Upper lobe of left lung (tissue), 6 donors: ENCODE measurements at regions not wholly inside any gene's neighbourhood (a gene's known extent, or its start where the extent isn't known, plus 50 kb on each side); places are given as distances from the start of the nearest gene placed in this dataset.

Source experiments
- ATAC-seq, 2 donors: fragments of 200-7000 bp; cut with Tn5 transposase; one replicate each; pipeline ENCODE4 v1.9.1; 2022; ENCODE audit warnings: mild to moderate bottlenecking in 2 of 2, moderate library complexity in 2 of 2; ENCODE audit not compliant: low FRiP score in 2 of 2
- DNase-seq, 2 donors: peaks; one replicate each; pipeline ENCODE4 v3.0.0-alpha.2; 2019 to 2020
- H3K27ac ChIP-seq, 4 donors: fragments of 200-600 bp; sonication (generic); one replicate each; pipeline ENCODE4 v1.5.1; 2016 to 2019
- H3K27me3 ChIP-seq, 4 donors: fragments of 200-600 bp; sonication (generic); one replicate each; pipeline ENCODE4 v1.5.1; 2017 to 2019
- H3K36me3 ChIP-seq, 4 donors: fragments of 200-600 bp; sonication (generic); one replicate each; pipeline ENCODE4 v1.5.1; 2016 to 2019
- H3K4me1 ChIP-seq, 4 donors: fragments of 200-600 bp; sonication (generic); one replicate each; pipeline ENCODE4 v1.5.1; 2018 to 2019
- H3K4me3 ChIP-seq, 4 donors: fragments of 200-600 bp; sonication (generic); one replicate each; pipeline ENCODE4 v1.5.1; 2017 to 2019; ENCODE audit warnings: mild to moderate bottlenecking in 2 of 4, moderate library complexity in 1 of 4
- H3K9me3 ChIP-seq, 4 donors: fragments of 200-600 bp; sonication (generic); one replicate each; pipeline ENCODE4 v1.5.1; 2018 to 2019
- EP300 ChIP-seq, 4 donors: sonication (generic); formaldehyde crosslinking; IDR thresholded peaks; one replicate each; pipeline ENCODE4 v1.5.1; 2017; ENCODE audit warnings: antibody characterized with exemption in 4 of 4, control low read depth in 2 of 4
- POLR2A ChIP-seq, 4 donors: fragments of 450-650 bp; IDR thresholded peaks; one replicate each; pipeline ENCODE4 v1.5.1; 2016 to 2017; ENCODE audit warnings: antibody characterized with exemption in 4 of 4, mild to moderate bottlenecking in 2 of 4
- POLR2AphosphoS5 ChIP-seq, 2 donors: sonication (generic); formaldehyde crosslinking; IDR thresholded peaks; one replicate each; pipeline ENCODE4 v1.5.1; 2017; ENCODE audit warnings: antibody characterized with exemption in 2 of 2
- WGBS, 2 donors: methylation state at CpG; one replicate each; pipeline ENCODE4 v1.1.5; 2017 to 2018; 5-methylcytosine and 5-hydroxymethylcytosine counted together
- TF ChIP-seq, protein P1 (sequence below), 6 experiments: fragments of 450-650 bp in 4 of 6; fragments of 200-600 bp in 2 of 6; sonication (generic) in 2 of 6; IDR thresholded peaks; one replicate each; pipeline ENCODE4 v1.5.1; 2016 to 2019; ENCODE audit warnings: antibody characterized with exemption in 6 of 6
- donor health status: DM: no; HTN: no; CAD: no; lungs with moderate emphysema.
- donor health status: DM: no; HTN: yes; CAD: no; lungs with severe emphysema.

DNA sequence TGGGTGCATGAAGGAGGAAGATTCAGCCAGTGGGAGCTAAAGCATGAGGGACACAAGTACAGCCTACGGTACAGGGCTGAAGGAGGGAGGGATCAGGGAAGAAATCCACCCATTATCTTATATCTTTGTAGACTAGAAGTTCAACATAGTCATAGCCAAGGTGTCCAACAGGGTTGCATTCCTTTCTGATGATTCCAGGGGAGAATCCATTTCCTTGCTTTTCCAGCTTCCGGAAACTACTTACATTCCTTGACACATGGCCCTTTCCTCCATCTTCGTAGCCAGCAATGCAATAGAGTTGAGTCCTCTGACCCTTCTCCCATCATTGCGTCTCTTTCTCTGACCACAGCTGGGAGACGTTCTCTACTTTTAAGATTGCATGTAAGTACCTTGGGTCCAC is 471.0 kb upstream of the SEMA6D start:
- Histone ChIP-seq H3K9me3 (no peaks in the 10 kb centered on the region), H3K4me3 (no peak overlapping the region), H3K4me1 (no peaks in the 10 kb centered on the region), H3K36me3 (no peaks in the 10 kb centered on the region), H3K27ac (no peak overlapping the region), H3K27me3 (no peaks in the 10 kb centered on the region)
- no peak for ATAC-seq
- DNase-seq: no peak
- WGBS, 2 donors: 78 to 83% methylated on average over 5 of the region's 5 CpGs
- TF ChIP-seq POLR2AphosphoS5 (IDR thresholded peaks at IDR 0.05): no peak
- no peak for TF ChIP-seq EP300 (IDR thresholded peaks at IDR 0.05)
- no peak for TF ChIP-seq POLR2A (IDR thresholded peaks at IDR 0.05)
- TF ChIP-seq, protein P1, sequence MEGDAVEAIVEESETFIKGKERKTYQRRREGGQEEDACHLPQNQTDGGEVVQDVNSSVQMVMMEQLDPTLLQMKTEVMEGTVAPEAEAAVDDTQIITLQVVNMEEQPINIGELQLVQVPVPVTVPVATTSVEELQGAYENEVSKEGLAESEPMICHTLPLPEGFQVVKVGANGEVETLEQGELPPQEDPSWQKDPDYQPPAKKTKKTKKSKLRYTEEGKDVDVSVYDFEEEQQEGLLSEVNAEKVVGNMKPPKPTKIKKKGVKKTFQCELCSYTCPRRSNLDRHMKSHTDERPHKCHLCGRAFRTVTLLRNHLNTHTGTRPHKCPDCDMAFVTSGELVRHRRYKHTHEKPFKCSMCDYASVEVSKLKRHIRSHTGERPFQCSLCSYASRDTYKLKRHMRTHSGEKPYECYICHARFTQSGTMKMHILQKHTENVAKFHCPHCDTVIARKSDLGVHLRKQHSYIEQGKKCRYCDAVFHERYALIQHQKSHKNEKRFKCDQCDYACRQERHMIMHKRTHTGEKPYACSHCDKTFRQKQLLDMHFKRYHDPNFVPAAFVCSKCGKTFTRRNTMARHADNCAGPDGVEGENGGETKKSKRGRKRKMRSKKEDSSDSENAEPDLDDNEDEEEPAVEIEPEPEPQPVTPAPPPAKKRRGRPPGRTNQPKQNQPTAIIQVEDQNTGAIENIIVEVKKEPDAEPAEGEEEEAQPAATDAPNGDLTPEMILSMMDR (IDR thresholded peaks at IDR 0.05): no peak

DNA sequence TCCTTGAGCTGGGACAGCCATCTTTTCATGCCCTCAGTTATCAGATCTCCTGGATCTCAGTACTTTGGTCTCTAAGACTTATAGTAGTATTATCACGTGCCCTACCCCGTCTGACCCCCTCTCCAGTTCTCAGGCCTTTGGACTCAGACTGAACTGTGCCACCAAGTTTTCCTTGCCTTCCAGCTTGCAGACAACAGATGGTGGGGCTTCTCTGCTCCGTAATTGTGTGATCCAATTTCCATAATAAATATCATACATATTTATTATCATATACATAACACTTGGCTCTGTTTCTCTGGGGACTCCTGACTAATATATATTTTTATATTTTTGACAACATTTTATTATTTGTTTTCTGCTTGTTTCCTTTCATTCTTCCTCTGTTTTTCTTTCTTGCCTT is 458.8 kb upstream of the SEMA6D start:
- ATAC-seq (no peak), DNase-seq (no peak)
- peaks cover 0 to 5% (median 2%) of the 10 kb centered on the region in 4 donors for H3K9me3 ChIP-seq
- no peak for TF ChIP-seq POLR2A (IDR thresholded peaks at IDR 0.05)
- no peak for TF ChIP-seq POLR2AphosphoS5 (IDR thresholded peaks at IDR 0.05)
- no peak for TF ChIP-seq EP300 (IDR thresholded peaks at IDR 0.05)
- TF ChIP-seq, protein P1 (IDR thresholded peaks at IDR 0.05): no peak
- H3K4me1 ChIP-seq: no peaks in the 10 kb centered on the region
- no peak overlapping the region for H3K4me3 ChIP-seq
- WGBS, 2 donors: 81 to 89% methylated on average over 3 of the region's 3 CpGs
- no peaks in the 10 kb centered on the region for H3K36me3 ChIP-seq
- H3K27me3 ChIP-seq: no peaks in the 10 kb centered on the region
- H3K27ac ChIP-seq: no peak overlapping the region

DNA sequence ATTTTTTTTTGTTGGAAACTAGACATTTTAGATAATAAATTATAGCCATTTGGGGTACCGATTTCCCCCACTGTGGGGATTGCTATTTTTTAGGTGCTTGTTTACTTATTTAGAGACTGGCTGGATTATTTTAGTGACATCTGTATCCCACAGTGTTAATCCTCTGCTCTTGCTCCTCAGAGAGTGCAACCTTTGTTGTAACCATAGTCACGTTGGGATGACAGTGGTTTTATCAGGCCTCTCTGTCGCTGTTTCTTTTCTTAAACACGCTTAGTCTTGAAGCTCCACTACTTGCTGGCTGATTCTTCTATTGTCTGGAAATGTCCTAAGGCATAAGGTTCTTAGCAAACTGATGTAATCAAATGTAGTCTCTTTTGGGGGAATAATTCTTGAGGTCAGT is 451.6 kb upstream of the SEMA6D start:
- H3K4me3 ChIP-seq: no peak overlapping the region
- no peak overlapping the region for H3K27ac ChIP-seq
- ATAC-seq: no peak
- no peaks in the 10 kb centered on the region for H3K27me3 ChIP-seq
- WGBS, 2 donors: 78% methylated on average over 4 of the region's 4 CpGs
- no peaks in the 10 kb centered on the region for H3K36me3 ChIP-seq
- DNase-seq: no peak
- TF ChIP-seq POLR2A (IDR thresholded peaks at IDR 0.05) (no peak), EP300 (IDR thresholded peaks at IDR 0.05) (no peak), POLR2AphosphoS5 (IDR thresholded peaks at IDR 0.05) (no peak)
- TF ChIP-seq, protein P1 (IDR thresholded peaks at IDR 0.05): no peak
- H3K4me1 ChIP-seq: no peaks in the 10 kb centered on the region
- H3K9me3 ChIP-seq: peaks cover 0 to 5% (median 0%) of the 10 kb centered on the region in 4 donors

DNA sequence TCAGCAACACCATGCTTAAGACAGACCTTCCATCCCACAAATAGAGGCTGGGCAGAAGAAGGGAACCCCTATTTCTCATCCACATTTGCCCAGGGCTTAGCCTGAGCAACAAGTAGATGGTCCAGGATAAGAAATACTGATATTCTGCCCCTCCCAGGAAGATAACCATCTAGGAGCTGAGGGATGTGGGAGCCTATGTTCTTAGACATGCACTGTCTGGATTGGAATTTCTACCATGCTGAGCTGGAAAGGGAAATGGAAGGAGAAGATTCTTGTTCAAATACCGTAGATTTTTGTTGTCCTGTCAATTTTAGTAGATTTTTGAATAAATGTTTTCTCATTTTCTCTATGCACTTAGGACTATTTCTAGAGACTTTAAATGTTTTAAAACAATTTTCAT is 450.7 kb upstream of the SEMA6D start:
- Histone ChIP-seq H3K27ac (no peak overlapping the region), H3K4me3 (no peak overlapping the region), H3K27me3 (no peaks in the 10 kb centered on the region), H3K36me3 (no peaks in the 10 kb centered on the region), H3K9me3 (peaks cover 0 to 5% (median 0%) of the 10 kb centered on the region in 4 donors), H3K4me1 (no peaks in the 10 kb centered on the region)
- ATAC-seq (no peak), DNase-seq (no peak)
- WGBS, 2 donors: 71 to 88% methylated on average over 1 of the region's 1 CpG
- TF ChIP-seq POLR2A (IDR thresholded peaks at IDR 0.05) (no peak), EP300 (IDR thresholded peaks at IDR 0.05) (no peak), POLR2AphosphoS5 (IDR thresholded peaks at IDR 0.05) (no peak)
- TF ChIP-seq, protein P1 (IDR thresholded peaks at IDR 0.05): no peak

DNA sequence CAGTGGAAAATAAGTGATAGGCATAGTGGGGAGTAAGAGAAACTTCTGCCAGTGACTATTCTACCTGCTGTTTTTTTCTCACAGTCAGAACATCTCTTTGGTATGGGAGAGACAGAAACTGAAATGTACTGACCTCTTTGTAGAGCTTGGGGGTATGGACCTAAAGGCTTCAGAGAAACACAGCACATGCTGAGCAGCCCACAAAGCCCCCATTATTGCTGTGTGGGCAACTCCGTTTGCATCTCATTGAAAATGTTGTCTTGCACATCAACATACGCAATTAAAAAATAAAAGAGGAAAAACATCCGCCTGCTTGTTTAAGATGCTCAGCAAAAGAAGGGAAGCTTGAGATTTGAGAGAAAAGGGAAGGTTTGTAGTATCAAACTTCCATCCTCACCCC is 443.4 kb upstream of the SEMA6D start:
- no peaks in the 10 kb centered on the region for H3K36me3 ChIP-seq

More for the DNA sequence above, 443.4 kb upstream of the SEMA6D start:
- TF ChIP-seq, protein P1 (IDR thresholded peaks at IDR 0.05): no peak
- no peak for TF ChIP-seq POLR2AphosphoS5 (IDR thresholded peaks at IDR 0.05)
- no peak for TF ChIP-seq POLR2A (IDR thresholded peaks at IDR 0.05)
- no peak for TF ChIP-seq EP300 (IDR thresholded peaks at IDR 0.05)
- WGBS, 2 donors: 84 to 85% methylated on average over 3 of the region's 3 CpGs
- no peak overlapping the region for H3K4me3 ChIP-seq
- ATAC-seq (no peak), DNase-seq (no peak)
- H3K9me3 ChIP-seq: peaks cover 0 to 10% (median 3%) of the 10 kb centered on the region in 4 donors
- no peaks in the 10 kb centered on the region for H3K4me1 ChIP-seq
- no peaks in the 10 kb centered on the region for H3K27me3 ChIP-seq
- H3K27ac ChIP-seq: no peak overlapping the region
